ENCODE measurements at regions not wholly inside any gene's neighbourhood (a gene's known extent, or its start where the extent isn't known, plus 50 kb on each side); places are given as distances from the start of the nearest gene placed in this dataset.

GRCh38 chr15:91793771-91794170, 59.7 kb upstream of the SLCO3A1 start:
- POLR2A ChIA-PET = no interaction called here
- Mint-ChIP-seq H3K4me3 (no peak overlapping the region), H3K4me1 (no peaks in the 10 kb centered on the region), H3K27me3 (peaks cover 3% of the 10 kb centered on the region), H3K36me3 (ENCODE audit: low read depth) (no peaks in the 10 kb centered on the region), H3K27ac (no peak overlapping the region), H3K9me3 (no peaks in the 10 kb centered on the region)
- CTCF ChIA-PET = no interaction called here
- no peak for ATAC-seq (ENCODE audit: low read depth)
- no peak for DNase-seq
- intact Hi-C loops (cut with micrococcal nuclease) = no loop called here
- no peak for TF ChIP-seq CTCF (IDR thresholded peaks at IDR 0.05)

DNA sequence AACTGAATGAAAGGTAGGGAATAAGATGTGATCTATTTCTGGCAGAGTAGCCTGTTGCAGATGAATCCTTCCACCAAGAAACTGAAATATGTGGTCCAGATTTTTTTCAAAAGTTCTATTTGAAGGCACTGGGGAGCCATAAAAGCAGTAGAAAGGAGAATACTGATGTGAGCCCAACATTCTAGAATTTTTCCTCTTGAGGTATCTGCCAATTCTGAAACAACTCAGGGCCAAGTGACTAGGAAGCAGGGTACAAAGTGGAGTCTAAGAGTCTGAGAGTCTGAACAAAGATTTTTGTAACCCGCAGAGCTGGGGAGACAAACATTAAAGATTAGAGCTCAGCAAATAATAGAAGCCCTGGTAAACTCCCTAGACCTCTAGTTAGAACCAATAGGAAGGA, 58.3 kb upstream of the SLCO3A1 start:
- Mint-ChIP-seq H3K27ac (no peak overlapping the region), H3K4me1 (no peaks in the 10 kb centered on the region), H3K36me3 (ENCODE audit: low read depth) (no peaks in the 10 kb centered on the region), H3K27me3 (peaks cover 3% of the 10 kb centered on the region), H3K4me3 (no peak overlapping the region), H3K9me3 (no peaks in the 10 kb centered on the region)
- CTCF ChIA-PET = no interaction called here
- no peak for DNase-seq
- no peak for TF ChIP-seq CTCF (IDR thresholded peaks at IDR 0.05)
- POLR2A ChIA-PET = no interaction called here
- ATAC-seq (ENCODE audit: low read depth) = no peak
- intact Hi-C loops (cut with micrococcal nuclease) = no loop called here

GRCh38 chr15:91801836-91802534, 51.5 kb upstream of the SLCO3A1 start:
- H3K4me1 Mint-ChIP-seq = no peaks in the 10 kb centered on the region
- peaks cover 4% of the 10 kb centered on the region for H3K27me3 Mint-ChIP-seq
- POLR2A ChIA-PET = no interaction called here
- H3K9me3 Mint-ChIP-seq = no peaks in the 10 kb centered on the region
- H3K4me3 Mint-ChIP-seq = no peak overlapping the region
- H3K27ac Mint-ChIP-seq = no peak overlapping the region
- intact Hi-C loops (cut with micrococcal nuclease) = no loop called here
- no peak for ATAC-seq (ENCODE audit: low read depth)
- no peak for DNase-seq
- CTCF ChIA-PET = no interaction called here
- no peaks in the 10 kb centered on the region for H3K36me3 Mint-ChIP-seq (ENCODE audit: low read depth)
- no peak for TF ChIP-seq CTCF (IDR thresholded peaks at IDR 0.05)

DNA sequence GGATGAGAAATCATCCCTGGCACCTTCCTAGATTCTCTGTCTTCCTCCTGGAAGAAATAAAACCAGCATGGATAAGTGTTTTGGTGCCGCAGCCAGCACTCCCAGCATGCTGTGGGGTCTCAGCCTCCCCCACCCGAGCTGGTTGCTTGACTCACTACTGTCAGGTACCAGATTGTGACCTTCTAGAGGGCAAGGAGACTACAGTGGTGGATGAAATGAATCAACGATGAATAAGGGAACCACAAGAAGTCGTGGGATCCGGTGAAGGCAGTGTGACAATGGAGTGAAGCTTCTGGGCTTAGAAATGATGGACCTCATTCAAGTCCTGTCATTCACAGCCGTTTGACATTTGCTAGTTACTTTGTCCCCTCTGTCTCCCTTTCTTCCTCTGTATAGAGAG, 50.2 kb upstream of the SLCO3A1 start:
- Mint-ChIP-seq H3K4me3 (no peak overlapping the region), H3K27ac (no peak overlapping the region), H3K27me3 (peaks cover 4% of the 10 kb centered on the region), H3K4me1 (no peaks in the 10 kb centered on the region), H3K9me3 (no peaks in the 10 kb centered on the region), H3K36me3 (ENCODE audit: low read depth) (no peaks in the 10 kb centered on the region)
- POLR2A ChIA-PET = no interaction called here
- no peak for ATAC-seq (ENCODE audit: low read depth)
- TF ChIP-seq CTCF (IDR thresholded peaks at IDR 0.05) = no peak
- CTCF ChIA-PET = no interaction called here
- DNase-seq = no peak
- intact Hi-C loops (cut with micrococcal nuclease) = no loop called here
